OCI-LY3 (cell line): ENCODE measurements at regions not wholly inside any gene's neighbourhood (a gene's known extent, or its start where the extent isn't known, plus 50 kb on each side); places are given as distances from the start of the nearest gene placed in this dataset.

ENCODE experiments used
- H2AFZ ChIP-seq: fragments of 200-600, 300-600 bp; shearing (Covaris generic); 2 replicates; pipeline ENCODE4 v1.6.0; 2014; ENCODE audit warnings: antibody characterized with exemption, low read depth, low read length
- H3K27ac ChIP-seq: fragments of 200-600, 300-600 bp; sonication (generic); 2 replicates; pipeline ENCODE4 v1.5.1; 2014; ENCODE audit warnings: mild to moderate bottlenecking, low read length, moderate library complexity, mixed read lengths
- H3K27me3 ChIP-seq: fragments of 200-600, 300-600 bp; sonication (generic); 2 replicates; pipeline ENCODE4 v1.6.1; 2014; ENCODE audit warnings: low read depth, low read length, mixed read lengths
- H3K36me3 ChIP-seq: fragments of 200-600, 300-600 bp; sonication (generic); replicated peaks from 2 replicates; pipeline ENCODE3; 2014; ENCODE audit warnings: low read depth, low read length, mixed read lengths
- H3K4me1 ChIP-seq: fragments of 300-600, 200-600 bp; sonication (generic); 2 replicates; pipeline ENCODE4 v1.6.1; 2014; ENCODE audit warnings: low read length, mixed read lengths
- H3K4me2 ChIP-seq: fragments of 200-600, 300-600 bp; sonication (generic); 2 replicates; pipeline ENCODE4 v1.6.1; 2014; ENCODE audit warnings: low read length, mixed read lengths
- H3K4me3 ChIP-seq: fragments of 300-600, 200-600 bp; sonication (generic); 2 replicates; pipeline ENCODE4 v1.5.1; 2014; ENCODE audit warnings: antibody characterized with exemption, mild to moderate bottlenecking, low read length, moderate library complexity
- H3K79me2 ChIP-seq: fragments of 300-600, 200-600 bp; shearing (Covaris generic); 2 replicates; pipeline ENCODE4 v1.6.1; 2014; ENCODE audit warnings: mild to moderate bottlenecking, low read length, mixed read lengths
- H3K9ac ChIP-seq: fragments of 300-600, 200-600 bp; shearing (Covaris generic); 2 replicates; pipeline ENCODE4 v1.6.0; 2014; ENCODE audit warnings: mild to moderate bottlenecking, low read length, moderate library complexity
- H3K9me3 ChIP-seq: fragments of 200-600, 300-600 bp; shearing (Covaris generic); 2 replicates; pipeline ENCODE4 v1.6.1; 2014; ENCODE audit warnings: low read length, mixed read lengths; ENCODE audit not compliant: insufficient read depth
- H4K20me1 ChIP-seq: fragments of 200-600, 300-600 bp; sonication (generic); 2 replicates; pipeline ENCODE4 v1.6.1; 2016; ENCODE audit warnings: low read length, mixed read lengths; ENCODE audit not compliant: insufficient read depth
- CTCF ChIP-seq: fragments of 200-600, 300-600 bp; sonication (generic); IDR thresholded peaks from 2 replicates; pipeline ENCODE4 v1.5.1; 2014; ENCODE audit warnings: antibody characterized with exemption, low read length, low read depth
- EZH2phosphoT487 ChIP-seq: fragments of 200-600 bp; shearing (Covaris generic); IDR thresholded peaks from 2 replicates; pipeline ENCODE4 v1.6.1; 2018; ENCODE audit warnings: antibody characterized with exemption, mixed run types, low read depth

DNA sequence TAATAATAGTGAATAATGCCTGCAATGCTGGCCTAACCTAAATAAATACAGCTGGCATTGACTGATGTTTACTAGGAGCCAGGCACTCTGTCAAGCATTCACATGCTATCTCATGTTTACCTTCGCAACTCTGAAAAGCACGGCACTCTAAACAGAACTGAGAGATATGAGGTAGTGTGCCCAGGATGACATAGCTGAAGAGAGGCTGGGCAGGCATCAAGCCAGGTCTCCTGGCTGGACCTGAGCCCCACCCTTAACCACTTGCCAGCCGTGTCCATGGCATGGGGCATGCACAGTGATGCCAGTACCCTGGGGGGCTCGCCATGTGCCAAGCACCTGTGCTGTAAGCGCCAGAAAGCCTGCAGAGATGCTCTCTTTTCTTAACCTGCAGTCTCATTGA, 119.4 kb upstream of the MVB12B start:
- TF ChIP-seq EZH2phosphoT487 (no peak), CTCF (no peak)
- no peak overlapping the region for H3K4me2 ChIP-seq
- H3K27me3 ChIP-seq, result peaks cover 25% of the 10 kb centered on the region; the same call in 1 of the 2 replicates

DNA sequence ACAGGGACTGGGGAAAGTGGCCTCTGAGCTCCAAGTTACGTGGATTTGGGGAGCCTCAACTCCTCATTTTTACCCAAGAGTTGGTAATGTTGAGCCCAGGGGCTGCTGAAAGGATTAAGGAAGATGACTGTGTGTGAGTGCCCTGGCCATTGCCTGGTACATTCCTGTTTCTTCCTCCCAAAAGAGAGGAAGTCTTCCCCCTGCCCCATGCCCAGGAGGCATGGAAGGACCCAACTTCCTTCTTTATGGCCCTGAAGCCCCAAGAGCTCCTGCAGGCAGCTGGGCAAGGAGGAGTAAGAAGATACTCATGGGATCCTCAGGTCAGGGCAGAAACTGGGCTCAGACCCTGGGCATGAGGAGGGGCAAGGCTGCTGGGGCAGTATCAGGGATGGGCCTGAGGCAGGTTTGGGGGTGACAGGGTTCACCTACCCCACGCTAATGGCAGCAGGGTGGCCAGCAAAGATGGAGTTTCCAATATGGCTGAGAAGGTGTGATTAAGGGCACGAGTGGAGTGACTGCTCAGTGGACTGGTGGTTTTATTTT, 118.3 kb upstream of the MVB12B start:
- H3K9me3 ChIP-seq, result 0 out of 2 replicates have a peak, but pooled peaks cover 2% of the 10 kb centered on the region
- H2AFZ ChIP-seq, result no peak overlapping the region
- TF ChIP-seq CTCF (no peak), EZH2phosphoT487 (no peak)
- no peaks in the 10 kb centered on the region for H4K20me1 ChIP-seq
- H3K4me1 ChIP-seq, result peaks cover 10% of the 10 kb centered on the region
- H3K27ac ChIP-seq, result no peak overlapping the region
- no peak overlapping the region for H3K9ac ChIP-seq
- H3K36me3 ChIP-seq, result no peaks in the 10 kb centered on the region
- no peaks in the 10 kb centered on the region for H3K79me2 ChIP-seq
- no peak overlapping the region for H3K4me2 ChIP-seq
- H3K4me3 ChIP-seq, result no peak overlapping the region
- peaks cover 25% of the 10 kb centered on the region; the same call in 1 of the 2 replicates for H3K27me3 ChIP-seq

More for the DNA sequence above, 119.4 kb upstream of the MVB12B start:
- Histone ChIP-seq H3K4me1 (peaks cover 10% of the 10 kb centered on the region), H3K9ac (no peak overlapping the region), H3K79me2 (no peaks in the 10 kb centered on the region), H3K36me3 (no peaks in the 10 kb centered on the region), H3K27ac (no peak overlapping the region), H2AFZ (no peak overlapping the region), H3K9me3 (no peaks in the 10 kb centered on the region), H4K20me1 (no peaks in the 10 kb centered on the region), H3K4me3 (no peak overlapping the region)

DNA sequence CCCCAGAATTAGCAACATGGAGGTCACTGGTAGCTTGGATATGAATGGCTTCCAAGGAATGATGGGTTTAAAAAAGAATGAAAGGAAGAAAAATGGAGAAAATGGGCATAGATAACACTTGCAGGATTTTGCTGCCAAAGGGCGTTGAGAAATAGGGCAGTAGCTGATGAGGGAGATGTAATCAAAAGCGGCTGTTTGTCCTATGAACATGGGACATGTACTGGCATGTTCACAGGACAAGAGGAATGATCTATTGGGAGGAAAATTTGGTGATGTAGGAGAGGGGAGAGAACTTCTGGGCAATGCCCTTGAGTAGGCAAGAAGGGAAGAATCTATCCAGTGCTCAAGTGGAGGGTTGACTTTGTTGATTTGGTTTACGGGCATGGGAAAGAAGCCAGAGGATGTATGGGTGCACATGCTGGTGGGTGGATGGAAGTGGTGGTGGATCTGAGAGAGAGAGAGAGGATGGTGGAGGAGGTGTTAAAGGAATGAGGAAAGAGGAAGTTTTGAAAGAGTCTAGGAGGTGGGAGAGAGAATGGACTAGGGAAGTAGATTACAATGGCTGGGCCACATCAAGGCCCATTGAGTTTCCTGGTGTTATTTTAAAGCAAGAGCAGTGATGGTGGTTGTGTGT, 115.1 kb upstream of the MVB12B start:
- H3K27ac ChIP-seq, result no peak overlapping the region
- H3K36me3 ChIP-seq, result no peaks in the 10 kb centered on the region
- H3K4me2 ChIP-seq, result no peak overlapping the region
- H3K4me1 ChIP-seq, result no peaks in the 10 kb centered on the region
- H4K20me1 ChIP-seq, result no peaks in the 10 kb centered on the region
- 0 out of 2 replicates have a peak, but pooled peaks cover 4% of the 10 kb centered on the region for H3K9me3 ChIP-seq
- no peak overlapping the region for H2AFZ ChIP-seq
- H3K9ac ChIP-seq, result no peak overlapping the region
- no peaks in the 10 kb centered on the region for H3K79me2 ChIP-seq
- TF ChIP-seq EZH2phosphoT487 (no peak), CTCF (no peak)
- H3K27me3 ChIP-seq, result peaks cover 41% of the 10 kb centered on the region
- no peak overlapping the region for H3K4me3 ChIP-seq

GRCh38 chr9:126215486-126215885, 111.1 kb upstream of the MVB12B start:
- Histone ChIP-seq H3K4me3 (no peak overlapping the region), H3K9me3 (0 out of 2 replicates have a peak, but pooled peaks cover 4% of the 10 kb centered on the region), H3K36me3 (no peaks in the 10 kb centered on the region), H2AFZ (no peak overlapping the region), H3K79me2 (no peaks in the 10 kb centered on the region), H3K27me3 (peaks cover 45% of the 10 kb centered on the region), H3K27ac (no peak overlapping the region), H3K4me2 (no peak overlapping the region), H3K4me1 (no peaks in the 10 kb centered on the region), H3K9ac (no peak overlapping the region), H4K20me1 (no peaks in the 10 kb centered on the region)
- TF ChIP-seq EZH2phosphoT487 (no peak), CTCF (no peak)
